ENCODE measurements at regions not wholly inside any gene's neighbourhood (a gene's known extent, or its start where the extent isn't known, plus 50 kb on each side); places are given as distances from the start of the nearest gene placed in this dataset.

GRCh38 chr7:131124001-131124629, 203.6 kb upstream of the MKLN1 start:
- Mint-ChIP-seq H3K27me3 (peaks cover 16% of the 10 kb centered on the region), H3K27ac (no peak overlapping the region), H3K4me1 (ENCODE audit: unreplicated experiment) (no peaks in the 10 kb centered on the region), H3K4me3 (no peak overlapping the region), H3K9me3 (no peaks in the 10 kb centered on the region), H3K36me3 (no peaks in the 10 kb centered on the region)
- no peak for TF ChIP-seq CTCF (conservative IDR thresholded peaks at IDR 0.05)
- DNase-seq (ENCODE audit: extremely low spot score, unreplicated experiment): no peak

- no peaks in the 10 kb centered on the region for H3K36me3 Mint-ChIP-seq
- H3K4me1 Mint-ChIP-seq (ENCODE audit: unreplicated experiment): no peaks in the 10 kb centered on the region
- no peaks in the 10 kb centered on the region for H3K9me3 Mint-ChIP-seq
- DNase-seq (ENCODE audit: extremely low spot score, unreplicated experiment): no peak
- TF ChIP-seq CTCF (conservative IDR thresholded peaks at IDR 0.05): no peak
- H3K27ac Mint-ChIP-seq: no peak overlapping the region
- H3K4me3 Mint-ChIP-seq: no peak overlapping the region
- H3K27me3 Mint-ChIP-seq: peaks cover 16% of the 10 kb centered on the region
These were observed 202.8 kb upstream of the MKLN1 start for GRCh38 chr7:131124867-131125266.

GRCh38 chr7:131130324-131130723, 197.4 kb upstream of the MKLN1 start:
- no peak for DNase-seq (ENCODE audit: extremely low spot score, unreplicated experiment)
- Mint-ChIP-seq H3K27me3 (peaks cover 7% of the 10 kb centered on the region), H3K9me3 (no peaks in the 10 kb centered on the region), H3K4me3 (no peak overlapping the region), H3K36me3 (no peaks in the 10 kb centered on the region), H3K4me1 (ENCODE audit: unreplicated experiment) (no peaks in the 10 kb centered on the region), H3K27ac (no peak overlapping the region)
- no peak for TF ChIP-seq CTCF (conservative IDR thresholded peaks at IDR 0.05)

GRCh38 chr7:131131012-131131745, 196.5 kb upstream of the MKLN1 start:
- no peak overlapping the region for H3K27ac Mint-ChIP-seq
- no peaks in the 10 kb centered on the region for H3K36me3 Mint-ChIP-seq
- no peaks in the 10 kb centered on the region for H3K4me1 Mint-ChIP-seq (ENCODE audit: unreplicated experiment)
- no peaks in the 10 kb centered on the region for H3K9me3 Mint-ChIP-seq
- no peak for TF ChIP-seq CTCF (conservative IDR thresholded peaks at IDR 0.05)
- H3K27me3 Mint-ChIP-seq: peaks cover 7% of the 10 kb centered on the region
- H3K4me3 Mint-ChIP-seq: no peak overlapping the region
- DNase-seq (ENCODE audit: extremely low spot score, unreplicated experiment): no peak

- Mint-ChIP-seq H3K27ac (no peak overlapping the region), H3K36me3 (no peaks in the 10 kb centered on the region), H3K9me3 (no peaks in the 10 kb centered on the region), H3K4me1 (ENCODE audit: unreplicated experiment) (no peaks in the 10 kb centered on the region), H3K4me3 (no peak overlapping the region), H3K27me3 (peaks cover 7% of the 10 kb centered on the region)
- no peak for DNase-seq (ENCODE audit: extremely low spot score, unreplicated experiment)
- no peak for TF ChIP-seq CTCF (conservative IDR thresholded peaks at IDR 0.05)
These were observed 195.8 kb upstream of the MKLN1 start for GRCh38 chr7:131131746-131132431.
